ENCODE measurements at regions not wholly inside any gene's neighbourhood (a gene's known extent, or its start where the extent isn't known, plus 50 kb on each side); places are given as distances from the start of the nearest gene placed in this dataset.

DNA sequence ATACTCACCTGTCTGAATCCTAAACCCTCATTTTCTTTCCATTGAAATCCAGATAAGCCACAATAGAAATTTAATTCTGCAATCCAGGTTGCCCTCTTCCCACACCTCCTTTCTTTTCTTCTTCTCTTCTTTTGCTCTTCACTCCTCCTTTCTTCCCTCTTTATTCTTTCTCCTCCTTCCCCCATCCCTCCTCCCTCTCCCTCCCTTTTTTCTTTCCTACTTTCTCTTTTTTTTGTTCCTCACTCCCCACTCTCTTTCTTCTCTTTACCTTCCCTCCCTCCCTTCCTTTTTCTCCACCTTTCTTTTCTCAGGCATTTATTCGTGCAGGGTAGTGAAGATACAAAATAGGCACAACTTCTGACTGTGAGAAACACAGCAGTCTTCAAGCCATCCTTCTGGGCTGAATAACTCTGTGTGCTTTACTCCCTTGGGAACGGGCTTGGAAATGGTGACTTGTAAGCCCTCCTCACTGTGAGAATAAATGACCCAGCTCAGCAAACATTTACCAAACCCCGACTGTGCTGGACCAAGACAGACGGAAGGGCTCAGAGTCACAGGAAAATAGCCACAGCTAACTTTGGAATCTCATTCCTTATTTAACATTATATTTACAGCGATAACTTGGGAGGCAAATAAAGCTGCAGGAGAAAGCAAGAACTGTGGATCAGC is 140.8 kb downstream of the HAPSTR1 start:
- DNase-seq (ENCODE audit: low read depth in 1 of 2, low spot score in 1 of 2) = no peak
- TF ChIP-seq, protein P1, sequence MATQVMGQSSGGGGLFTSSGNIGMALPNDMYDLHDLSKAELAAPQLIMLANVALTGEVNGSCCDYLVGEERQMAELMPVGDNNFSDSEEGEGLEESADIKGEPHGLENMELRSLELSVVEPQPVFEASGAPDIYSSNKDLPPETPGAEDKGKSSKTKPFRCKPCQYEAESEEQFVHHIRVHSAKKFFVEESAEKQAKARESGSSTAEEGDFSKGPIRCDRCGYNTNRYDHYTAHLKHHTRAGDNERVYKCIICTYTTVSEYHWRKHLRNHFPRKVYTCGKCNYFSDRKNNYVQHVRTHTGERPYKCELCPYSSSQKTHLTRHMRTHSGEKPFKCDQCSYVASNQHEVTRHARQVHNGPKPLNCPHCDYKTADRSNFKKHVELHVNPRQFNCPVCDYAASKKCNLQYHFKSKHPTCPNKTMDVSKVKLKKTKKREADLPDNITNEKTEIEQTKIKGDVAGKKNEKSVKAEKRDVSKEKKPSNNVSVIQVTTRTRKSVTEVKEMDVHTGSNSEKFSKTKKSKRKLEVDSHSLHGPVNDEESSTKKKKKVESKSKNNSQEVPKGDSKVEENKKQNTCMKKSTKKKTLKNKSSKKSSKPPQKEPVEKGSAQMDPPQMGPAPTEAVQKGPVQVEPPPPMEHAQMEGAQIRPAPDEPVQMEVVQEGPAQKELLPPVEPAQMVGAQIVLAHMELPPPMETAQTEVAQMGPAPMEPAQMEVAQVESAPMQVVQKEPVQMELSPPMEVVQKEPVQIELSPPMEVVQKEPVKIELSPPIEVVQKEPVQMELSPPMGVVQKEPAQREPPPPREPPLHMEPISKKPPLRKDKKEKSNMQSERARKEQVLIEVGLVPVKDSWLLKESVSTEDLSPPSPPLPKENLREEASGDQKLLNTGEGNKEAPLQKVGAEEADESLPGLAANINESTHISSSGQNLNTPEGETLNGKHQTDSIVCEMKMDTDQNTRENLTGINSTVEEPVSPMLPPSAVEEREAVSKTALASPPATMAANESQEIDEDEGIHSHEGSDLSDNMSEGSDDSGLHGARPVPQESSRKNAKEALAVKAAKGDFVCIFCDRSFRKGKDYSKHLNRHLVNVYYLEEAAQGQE (IDR thresholded peaks at IDR 0.05; ENCODE audit: insufficient replicate concordance, low read depth) = no peak
- TF ChIP-seq SPI1 (IDR thresholded peaks at IDR 0.05; ENCODE audit: borderline replicate concordance, low read depth) (no peak), POLR2AphosphoS5 (IDR thresholded peaks at IDR 0.05; ENCODE audit: low read depth) (no peak), GABPA (IDR thresholded peaks at IDR 0.05; ENCODE audit: low read depth) (no peak)
- TF ChIP-seq, protein P2, sequence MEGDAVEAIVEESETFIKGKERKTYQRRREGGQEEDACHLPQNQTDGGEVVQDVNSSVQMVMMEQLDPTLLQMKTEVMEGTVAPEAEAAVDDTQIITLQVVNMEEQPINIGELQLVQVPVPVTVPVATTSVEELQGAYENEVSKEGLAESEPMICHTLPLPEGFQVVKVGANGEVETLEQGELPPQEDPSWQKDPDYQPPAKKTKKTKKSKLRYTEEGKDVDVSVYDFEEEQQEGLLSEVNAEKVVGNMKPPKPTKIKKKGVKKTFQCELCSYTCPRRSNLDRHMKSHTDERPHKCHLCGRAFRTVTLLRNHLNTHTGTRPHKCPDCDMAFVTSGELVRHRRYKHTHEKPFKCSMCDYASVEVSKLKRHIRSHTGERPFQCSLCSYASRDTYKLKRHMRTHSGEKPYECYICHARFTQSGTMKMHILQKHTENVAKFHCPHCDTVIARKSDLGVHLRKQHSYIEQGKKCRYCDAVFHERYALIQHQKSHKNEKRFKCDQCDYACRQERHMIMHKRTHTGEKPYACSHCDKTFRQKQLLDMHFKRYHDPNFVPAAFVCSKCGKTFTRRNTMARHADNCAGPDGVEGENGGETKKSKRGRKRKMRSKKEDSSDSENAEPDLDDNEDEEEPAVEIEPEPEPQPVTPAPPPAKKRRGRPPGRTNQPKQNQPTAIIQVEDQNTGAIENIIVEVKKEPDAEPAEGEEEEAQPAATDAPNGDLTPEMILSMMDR (IDR thresholded peaks at IDR 0.05; ENCODE audit: insufficient read depth, low read length) = no peak
- Histone ChIP-seq H3K27me3 (ENCODE audit: insufficient read depth, poor library complexity, severe bottlenecking) (peaks cover 6% of the 10 kb centered on the region), H3K27ac (replicated peaks) (no peak overlapping the region), H3K4me3 (replicated peaks; ENCODE audit: insufficient read depth, low read length) (no peak overlapping the region)

DNA sequence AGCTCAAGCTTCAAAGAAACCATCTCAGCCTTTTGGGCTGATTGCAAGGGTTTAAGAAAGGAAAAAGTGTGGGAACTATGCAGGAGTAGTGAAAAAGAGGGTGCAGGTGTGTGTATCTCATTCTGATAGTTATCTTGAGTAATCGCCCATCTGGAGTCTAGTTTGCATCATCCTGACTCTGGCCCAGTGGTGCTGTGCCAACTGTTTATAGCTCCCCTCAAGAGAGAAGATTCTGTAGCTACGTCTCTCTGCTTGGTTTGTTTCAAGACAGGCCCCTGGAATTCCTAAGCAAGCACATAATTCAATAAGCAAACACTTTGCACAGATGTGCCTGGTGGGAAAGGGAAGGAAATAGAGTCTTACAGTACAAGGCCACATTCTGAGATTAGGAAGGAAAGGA is 144.4 kb downstream of the HAPSTR1 start:
- no peak for TF ChIP-seq SPI1 (IDR thresholded peaks at IDR 0.05; ENCODE audit: borderline replicate concordance, low read depth)
- no peak for TF ChIP-seq GABPA (IDR thresholded peaks at IDR 0.05; ENCODE audit: low read depth)
- TF ChIP-seq, protein P1 (IDR thresholded peaks at IDR 0.05; ENCODE audit: insufficient replicate concordance, low read depth) = no peak
- no peak for TF ChIP-seq POLR2AphosphoS5 (IDR thresholded peaks at IDR 0.05; ENCODE audit: low read depth)
- TF ChIP-seq, protein P2 (IDR thresholded peaks at IDR 0.05; ENCODE audit: insufficient read depth, low read length) = no peak
- Histone ChIP-seq H3K4me3 (replicated peaks; ENCODE audit: insufficient read depth, low read length) (no peak overlapping the region), H3K27me3 (ENCODE audit: insufficient read depth, poor library complexity, severe bottlenecking) (peaks cover 6% of the 10 kb centered on the region), H3K27ac (replicated peaks) (no peak overlapping the region)
- no peak for DNase-seq (ENCODE audit: low read depth in 1 of 2, low spot score in 1 of 2)

DNA sequence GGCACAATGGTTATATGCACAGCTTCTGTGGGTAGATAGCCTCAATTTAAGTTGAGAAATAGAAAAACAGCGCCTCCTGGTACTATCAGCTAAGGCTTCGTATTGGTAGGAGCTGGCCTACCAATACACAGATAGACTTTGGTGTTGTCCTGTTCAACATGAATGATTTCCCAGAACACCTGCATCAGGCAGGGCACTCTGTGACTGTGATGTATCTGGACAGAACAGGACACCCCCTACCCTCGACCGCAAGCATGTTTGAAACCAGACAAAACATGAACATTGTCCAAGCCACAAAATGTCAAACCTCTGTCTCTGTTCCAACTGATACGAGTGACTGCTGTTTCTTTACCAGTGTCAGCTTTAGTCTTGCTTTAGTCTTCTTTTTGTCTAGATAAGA is 144.9 kb downstream of the HAPSTR1 start:
- DNase-seq (ENCODE audit: low read depth in 1 of 2, low spot score in 1 of 2) = no peak
- TF ChIP-seq SPI1 (IDR thresholded peaks at IDR 0.05; ENCODE audit: borderline replicate concordance, low read depth) (no peak), GABPA (IDR thresholded peaks at IDR 0.05; ENCODE audit: low read depth) (no peak), POLR2AphosphoS5 (IDR thresholded peaks at IDR 0.05; ENCODE audit: low read depth) (no peak)
- TF ChIP-seq, protein P2 (IDR thresholded peaks at IDR 0.05; ENCODE audit: insufficient read depth, low read length) = no peak
- TF ChIP-seq, protein P1 (IDR thresholded peaks at IDR 0.05; ENCODE audit: insufficient replicate concordance, low read depth) = no peak
- H3K27ac ChIP-seq (replicated peaks) = no peak overlapping the region
- peaks cover 6% of the 10 kb centered on the region for H3K27me3 ChIP-seq (ENCODE audit: insufficient read depth, poor library complexity, severe bottlenecking)
- H3K4me3 ChIP-seq (replicated peaks; ENCODE audit: insufficient read depth, low read length) = no peak overlapping the region
